ENCODE measurements at regions not wholly inside any gene's neighbourhood (a gene's known extent, or its start where the extent isn't known, plus 50 kb on each side); places are given as distances from the start of the nearest gene placed in this dataset.
"Not testable (repeated sequence)": the region's sequence is repeated elsewhere in the genome, so short reads cannot be mapped to it uniquely, and the experiment has no call there.

- TF ChIP-seq POLR2AphosphoS5 (IDR thresholded peaks at IDR 0.05; ENCODE audit: insufficient read depth, low read depth, low read length) (no peak), MYC (IDR thresholded peaks at IDR 0.05; ENCODE audit: low read depth, low read length) (no peak)
- TF ChIP-seq, protein P1, sequence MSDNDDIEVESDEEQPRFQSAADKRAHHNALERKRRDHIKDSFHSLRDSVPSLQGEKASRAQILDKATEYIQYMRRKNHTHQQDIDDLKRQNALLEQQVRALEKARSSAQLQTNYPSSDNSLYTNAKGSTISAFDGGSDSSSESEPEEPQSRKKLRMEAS (IDR thresholded peaks at IDR 0.05; ENCODE audit: insufficient read depth, insufficient read length) = no peak
- H3K36me3 ChIP-seq (ENCODE audit: control insufficient read depth in 2 of 2, extremely low read depth in 1 of 2, insufficient read depth in 2 of 2, low read length in 2 of 2) = no peaks in the 10 kb centered on the region
- no peak overlapping the region for H3K27ac ChIP-seq (ENCODE audit: insufficient read depth, low read depth, low read length)
- no TSS peak for BruUV-seq (replicated peaks)
- POLR2A ChIA-PET = no interaction called here
- CTCF ChIA-PET = no interaction called here
- intact Hi-C loops (cut with micrococcal nuclease) (no loop called here), dilution Hi-C loops (cut with MboI; ENCODE audit: extremely low pct_ligation_motif_present, low sequenced_read_pairs) (no loop called here)
- no peaks in the 10 kb centered on the region for H3K4me1 ChIP-seq (ENCODE audit: control insufficient read depth, extremely low read depth, insufficient read depth, low read length)
- H3K9me3 ChIP-seq (replicated peaks; ENCODE audit: control insufficient read depth, insufficient read depth, low read length) = no peaks in the 10 kb centered on the region
- H3K4me3 ChIP-seq (replicated peaks in 1 of 3; ENCODE audit: insufficient read depth in 1 of 3, low read depth in 1 of 3, low read length in 3 of 3) = no peak overlapping the region
- FAIRE-seq = no peak
- H3K4me2 ChIP-seq (ENCODE audit: insufficient read depth, low read length) = no peak overlapping the region
- no peak for DNase-seq (ENCODE audit: low read depth, low spot score)
- H3K79me2 ChIP-seq (ENCODE audit: control insufficient read depth, insufficient read depth, low read length) = no peaks in the 10 kb centered on the region
- no peak overlapping the region for H2AFZ ChIP-seq (ENCODE audit: low read depth, low read length)
- no peaks in the 10 kb centered on the region for H4K20me1 ChIP-seq (replicated peaks; ENCODE audit: control insufficient read depth, extremely low read depth, insufficient read depth, low read length)
- no peaks in the 10 kb centered on the region for H3K27me3 ChIP-seq (ENCODE audit: control insufficient read depth in 2 of 2, insufficient read depth in 2 of 2, low read length in 2 of 2)
- no peaks in the 10 kb centered on the region for H3K9me1 ChIP-seq (replicated peaks; ENCODE audit: control insufficient read depth, extremely low read depth, insufficient read depth, low read length)
- no peak overlapping the region for H3K9ac ChIP-seq (replicated peaks; ENCODE audit: extremely low read depth, insufficient read depth, low read length)
Measured at GRCh38 chr11:82034527-82034926, 699.1 kb downstream of the FAM181B start.

DNA sequence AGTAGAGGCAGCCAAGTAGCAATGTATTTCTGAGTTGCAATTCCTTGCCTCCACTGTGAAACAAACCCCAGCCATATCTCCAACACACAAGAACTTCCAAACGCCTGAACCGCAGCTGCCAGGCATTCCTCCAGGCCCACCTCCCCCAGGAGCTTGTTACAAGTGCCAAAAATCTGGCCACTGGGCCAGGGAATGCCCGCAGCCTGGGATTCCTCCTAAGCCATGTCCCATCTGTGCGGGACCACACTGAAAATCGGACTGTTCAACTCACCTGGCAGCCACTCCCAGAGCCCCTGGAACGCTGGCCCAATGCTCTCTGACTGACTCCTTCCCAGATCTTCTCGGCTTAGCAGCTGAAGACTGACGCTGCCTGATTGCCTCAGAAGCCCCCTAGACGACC, 706.3 kb downstream of the FAM181B start:
- H2AFZ ChIP-seq (ENCODE audit: low read depth, low read length); dilution Hi-C loops (cut with MboI; ENCODE audit: extremely low pct_ligation_motif_present, low sequenced_read_pairs); CTCF ChIA-PET; FAIRE-seq; DNase-seq (ENCODE audit: low read depth, low spot score); H3K27me3 ChIP-seq (ENCODE audit: control insufficient read depth in 2 of 2, insufficient read depth in 2 of 2, low read length in 2 of 2); intact Hi-C loops (cut with micrococcal nuclease); H3K79me2 ChIP-seq (ENCODE audit: control insufficient read depth, insufficient read depth, low read length); H4K20me1 ChIP-seq (replicated peaks; ENCODE audit: control insufficient read depth, extremely low read depth, insufficient read depth, low read length); H3K36me3 ChIP-seq (ENCODE audit: control insufficient read depth in 2 of 2, extremely low read depth in 1 of 2, insufficient read depth in 2 of 2, low read length in 2 of 2); H3K9me3 ChIP-seq (replicated peaks; ENCODE audit: control insufficient read depth, insufficient read depth, low read length); POLR2A ChIA-PET; H3K9me1 ChIP-seq (replicated peaks; ENCODE audit: control insufficient read depth, extremely low read depth, insufficient read depth, low read length); H3K4me3 ChIP-seq (replicated peaks in 1 of 3; ENCODE audit: insufficient read depth in 1 of 3, low read depth in 1 of 3, low read length in 3 of 3); H3K27ac ChIP-seq (ENCODE audit: insufficient read depth, low read depth, low read length); BruUV-seq (replicated peaks); H3K4me1 ChIP-seq (ENCODE audit: control insufficient read depth, extremely low read depth, insufficient read depth, low read length); H3K4me2 ChIP-seq (ENCODE audit: insufficient read depth, low read length); H3K9ac ChIP-seq (replicated peaks; ENCODE audit: extremely low read depth, insufficient read depth, low read length): not testable (repeated sequence)
